Superior temporal gyrus (tissue), 1 donor: ENCODE measurements at regions not wholly inside any gene's neighbourhood (a gene's known extent, or its start where the extent isn't known, plus 50 kb on each side); places are given as distances from the start of the nearest gene placed in this dataset.

ENCODE experiments used
- DNase-seq: peaks from one replicate; pipeline ENCODE4 v3.0.0-alpha.2; 2016; ENCODE audit errors: extremely low spot score

DNA sequence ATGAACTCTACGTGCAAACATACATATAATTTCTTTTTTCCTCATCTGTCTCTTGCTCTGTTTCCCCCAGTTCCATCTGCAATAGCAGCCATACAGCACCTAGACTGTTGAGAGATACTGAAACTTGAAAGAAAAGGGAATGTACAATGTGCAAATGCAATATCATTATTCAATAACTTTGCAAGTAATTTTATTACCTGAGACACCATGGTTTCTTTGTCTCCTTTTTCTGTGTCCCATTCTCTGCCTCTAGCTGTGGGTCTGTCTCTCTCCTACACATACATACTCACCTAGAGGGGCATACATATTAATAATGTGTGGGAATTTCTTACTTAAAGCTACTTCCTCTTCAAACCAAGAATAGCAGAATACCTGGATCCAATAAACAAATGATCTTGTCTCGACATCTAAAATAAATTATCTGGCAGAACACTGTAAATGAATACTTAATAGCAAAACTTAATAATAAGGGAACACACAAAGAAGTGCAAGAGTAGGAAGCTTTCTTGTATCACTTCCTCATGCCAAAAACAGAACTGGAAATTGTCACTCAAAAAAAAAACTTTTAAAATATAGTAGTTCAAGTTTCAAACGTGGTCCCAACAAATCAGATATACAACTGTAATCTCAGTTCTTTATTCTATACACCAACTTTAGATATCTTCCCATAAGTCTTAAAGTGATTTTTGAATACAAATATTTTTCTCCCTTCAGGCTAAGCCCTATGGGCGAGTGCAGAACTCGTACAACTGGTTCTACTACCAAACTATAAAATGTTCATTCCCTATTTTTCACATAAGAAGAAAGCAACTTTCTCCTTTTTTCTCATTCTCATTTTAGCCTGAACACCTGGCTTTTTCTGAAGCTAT is 194.6 kb downstream of the NRIP1 start:
- DNase-seq, result no peak

- no peak for DNase-seq
These were observed 197.7 kb downstream of the NRIP1 start for GRCh38 chr21:14866859-14867765.

DNA sequence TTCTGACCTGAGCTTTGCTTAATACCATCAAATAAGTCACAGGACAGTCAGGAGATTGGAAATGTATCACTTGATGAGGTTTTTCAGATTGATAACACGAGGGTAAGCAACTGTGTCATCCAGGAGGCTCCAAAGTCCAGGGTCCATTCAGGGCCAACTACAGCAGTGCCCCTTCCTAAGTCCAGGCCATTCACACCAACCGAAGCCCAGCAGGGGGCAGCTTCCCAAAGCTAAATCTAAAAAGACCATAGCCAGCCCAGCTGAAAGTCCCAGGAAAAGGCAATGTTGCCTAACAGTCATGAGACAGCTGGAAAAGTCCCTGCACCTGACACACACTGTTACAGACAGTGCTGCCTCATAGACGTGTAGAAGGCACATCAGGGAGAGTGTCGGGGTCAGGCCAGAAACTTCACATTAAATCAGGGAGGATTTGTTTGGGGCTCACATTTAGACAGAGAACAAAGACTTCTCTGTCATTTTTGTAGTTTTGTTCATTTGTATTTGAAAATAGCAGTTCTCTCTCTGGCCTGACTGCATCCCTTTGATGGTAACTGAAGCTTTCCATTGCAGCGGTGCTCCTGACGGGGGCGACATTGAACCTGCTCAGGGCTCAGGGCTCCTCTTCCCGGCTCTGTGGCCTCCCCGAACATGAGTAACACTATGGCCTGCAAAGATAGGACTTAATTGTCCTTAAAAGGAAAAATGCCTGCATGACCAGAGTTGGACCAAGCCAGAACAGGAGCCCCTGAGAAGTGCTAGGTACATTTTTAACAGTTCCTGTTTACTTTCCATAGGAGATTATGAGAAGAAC is 200.4 kb downstream of the NRIP1 start:
- DNase-seq, result peak; percentile 90

- DNase-seq, result peak; percentile 35
These were observed 201.0 kb downstream of the NRIP1 start for GRCh38 chr21:14863745-14864210.

DNA sequence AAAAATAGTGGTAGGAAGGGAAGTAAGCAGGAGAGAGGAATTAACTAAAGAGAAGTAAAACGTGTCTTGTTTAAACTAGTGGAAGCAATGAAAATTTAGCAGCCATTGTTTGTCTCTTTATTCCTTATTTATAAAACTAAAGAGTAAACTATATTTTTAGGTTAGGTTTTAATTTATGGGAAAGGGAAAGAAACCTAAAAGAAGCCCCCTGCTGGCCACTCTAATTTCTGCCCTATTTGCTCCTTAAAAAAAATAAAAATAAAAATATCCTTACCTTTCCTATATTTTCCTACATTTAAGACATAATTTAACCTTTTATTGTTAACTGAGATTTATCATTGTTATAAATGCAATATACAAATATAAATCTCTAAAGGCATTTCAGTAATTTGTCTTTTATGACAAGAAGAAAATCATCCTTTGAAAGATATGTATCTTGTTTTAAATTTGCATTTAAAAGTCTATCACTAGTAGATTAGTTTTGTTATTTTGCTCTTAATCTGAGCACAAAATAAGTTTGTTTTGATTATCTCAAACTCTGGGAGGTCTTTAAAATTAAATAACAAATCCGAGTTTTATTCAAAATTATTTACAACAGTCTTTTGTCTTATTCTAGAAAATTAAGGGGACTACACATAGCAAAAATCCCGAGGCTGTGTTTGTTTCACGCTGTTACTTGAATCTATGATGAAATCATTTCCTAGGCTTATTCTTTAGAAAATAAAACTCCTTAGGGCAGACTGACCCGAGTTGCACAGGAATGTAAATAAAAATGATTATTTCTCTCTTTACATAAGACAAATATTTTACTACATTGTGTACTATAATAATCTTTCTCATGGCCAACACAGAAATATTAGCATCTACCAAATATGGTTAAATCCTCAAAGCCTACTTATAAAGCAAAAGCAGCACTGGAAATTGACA is 201.7 kb downstream of the NRIP1 start:
- peak; percentile 53 for DNase-seq

- no peak for DNase-seq
These were observed 206.5 kb downstream of the NRIP1 start for GRCh38 chr21:14858311-14858710.

- no peak for DNase-seq
These were observed 207.3 kb downstream of the NRIP1 start for GRCh38 chr21:14857529-14857928.

DNA sequence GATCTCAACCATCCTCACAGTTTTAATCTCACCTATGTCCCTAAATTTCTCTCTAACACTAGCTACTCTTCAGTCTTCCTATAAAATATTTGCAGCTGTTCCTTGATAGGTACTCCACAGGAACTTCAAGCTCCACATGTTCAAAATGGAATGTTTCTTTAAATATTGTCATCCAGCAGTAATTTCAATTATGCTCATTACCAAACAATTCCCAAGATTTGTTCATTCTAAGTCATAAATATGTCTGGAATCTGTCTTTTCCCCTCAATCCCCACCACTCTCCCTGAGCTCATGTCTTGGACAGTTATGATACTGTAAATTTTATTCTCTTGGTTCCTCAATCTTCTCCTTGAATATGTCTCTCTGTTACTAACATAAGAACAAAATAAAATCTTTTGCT is 214.4 kb downstream of the NRIP1 start:
- no peak for DNase-seq

DNA sequence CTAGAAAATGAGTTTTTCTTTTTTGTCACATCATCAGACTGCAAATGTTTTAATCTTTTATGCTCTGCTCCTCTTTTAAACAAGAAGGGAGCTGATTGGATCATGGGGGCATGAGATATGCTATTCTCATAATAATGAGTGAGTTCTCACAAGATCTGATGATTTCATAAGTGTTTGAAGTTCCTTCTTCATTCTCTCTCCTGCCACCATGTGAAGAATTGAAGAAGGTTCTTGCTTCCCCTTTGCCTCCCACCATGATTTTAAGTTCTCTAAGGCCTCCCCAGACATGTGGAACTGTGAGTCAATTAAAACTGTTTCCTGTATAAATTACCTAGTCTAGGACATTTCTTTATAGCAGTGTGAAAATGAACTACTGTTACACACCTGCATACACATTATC is 218.2 kb downstream of the NRIP1 start:
- DNase-seq, result no peak

DNA sequence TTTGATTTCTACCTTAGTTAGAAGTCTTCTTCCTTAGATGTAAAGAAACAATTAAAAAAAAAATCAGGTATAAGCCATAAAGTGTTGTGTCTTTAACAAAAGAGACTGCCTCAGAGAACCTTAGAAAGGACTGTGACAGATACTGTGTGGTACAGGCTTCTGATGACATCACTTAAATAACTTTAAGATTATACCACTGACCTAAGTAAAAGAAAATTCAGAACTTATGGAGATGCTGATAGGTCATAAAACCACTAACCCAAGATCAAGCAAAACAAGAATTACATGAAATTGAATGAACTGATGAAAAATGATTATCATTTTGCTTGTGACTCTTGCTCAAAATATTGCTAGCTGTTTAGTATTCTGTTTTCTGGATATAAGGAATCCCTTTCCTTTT is 220.8 kb downstream of the NRIP1 start:
- no peak for DNase-seq

GRCh38 chr21:14842601-14843000 is 222.2 kb downstream of the NRIP1 start:
- DNase-seq, result no peak

DNA sequence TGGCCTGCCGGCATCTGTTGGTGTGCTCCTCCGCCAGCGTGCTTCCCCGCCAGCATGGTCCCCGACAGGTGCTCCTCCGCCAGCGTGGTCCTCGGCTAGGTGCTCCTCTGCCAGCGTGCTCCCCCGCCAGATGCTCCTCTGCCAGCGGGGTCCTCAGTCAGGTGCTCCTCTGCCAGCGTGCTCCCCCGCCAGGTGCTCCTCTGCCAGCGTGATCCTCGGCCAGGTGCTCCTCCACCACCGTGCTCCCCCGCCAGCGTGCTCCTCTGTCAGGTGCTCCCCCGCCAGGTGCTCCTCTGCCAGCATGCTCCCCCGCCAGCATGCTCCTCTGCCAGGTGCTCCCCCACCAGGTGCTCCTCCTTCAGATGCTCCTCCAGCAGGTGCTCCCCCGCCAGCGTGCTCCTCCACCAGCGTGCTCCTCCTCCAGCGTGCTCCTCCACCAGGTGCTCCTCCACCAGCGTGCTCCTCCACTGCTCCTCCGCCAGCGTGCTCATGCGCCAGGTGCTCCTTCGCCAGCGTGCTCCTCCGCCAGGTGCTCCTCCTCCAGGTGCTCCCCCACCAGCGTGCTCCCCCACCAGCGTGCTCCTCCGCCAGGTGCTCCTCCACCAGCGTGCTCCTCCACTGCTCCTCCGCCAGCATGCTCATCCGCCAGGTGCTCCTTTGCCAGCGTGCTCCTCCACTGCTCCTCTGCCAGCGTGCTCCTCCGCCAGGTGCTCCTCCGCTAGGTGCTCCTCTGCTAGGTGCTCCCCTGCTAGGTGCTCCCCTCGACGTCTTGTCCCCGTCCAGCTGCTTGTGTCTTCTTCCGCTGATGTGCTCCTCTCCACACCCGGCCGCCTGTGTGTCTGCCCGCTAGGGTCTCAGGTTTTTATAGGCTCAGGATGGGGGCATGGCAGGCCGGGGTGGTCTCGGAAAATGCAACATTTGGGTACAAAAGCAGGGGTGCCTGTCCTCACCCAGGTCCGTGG is 223.0 kb downstream of the NRIP1 start:
- DNase-seq, result no peak

DNA sequence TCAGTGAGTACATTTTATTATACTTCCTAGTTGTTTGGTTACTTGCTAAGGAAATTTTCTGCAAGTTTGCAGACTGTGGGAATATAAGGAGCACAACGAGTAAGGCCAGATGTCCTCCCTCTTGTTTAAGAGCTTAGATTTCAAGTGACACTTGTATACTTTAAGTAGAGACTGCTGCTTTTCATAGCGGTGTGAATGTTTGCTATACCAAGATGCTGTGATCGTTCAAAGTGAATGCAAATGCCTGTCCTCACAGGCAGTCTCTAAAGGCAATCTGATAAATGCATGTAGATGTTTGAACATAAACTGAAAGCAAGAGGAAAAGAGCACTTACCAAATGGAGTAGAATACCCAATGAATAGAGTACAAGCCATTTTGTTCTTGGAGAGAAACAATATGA is 226.4 kb downstream of the NRIP1 start:
- no peak for DNase-seq

- DNase-seq, result no peak
These were observed 227.8 kb downstream of the NRIP1 start for GRCh38 chr21:14836950-14837349.

GRCh38 chr21:14833666-14834351 is 231.0 kb downstream of the NRIP1 start:
- no peak for DNase-seq

DNA sequence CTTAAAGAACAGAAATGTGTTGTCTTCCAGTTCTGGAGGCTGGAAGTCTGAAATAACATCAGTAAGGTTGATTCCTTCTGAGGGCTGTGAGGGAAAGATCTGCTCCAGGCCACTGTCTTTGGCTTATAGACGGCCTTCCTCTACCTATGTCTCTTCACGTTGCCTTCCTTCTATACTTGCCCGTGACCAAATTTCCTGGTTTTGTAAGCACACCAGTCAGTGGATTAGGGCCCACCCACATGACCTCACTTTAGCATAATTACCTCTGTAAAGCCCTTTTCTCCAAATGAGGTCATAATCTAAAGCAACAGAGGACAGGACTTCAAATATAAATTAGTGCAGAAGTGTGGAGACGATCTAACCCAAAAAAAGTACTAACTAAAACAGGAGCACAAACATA is 231.6 kb downstream of the NRIP1 start:
- no peak for DNase-seq

GRCh38 chr21:14830307-14830706 is 234.5 kb downstream of the NRIP1 start:
- no peak for DNase-seq

GRCh38 chr21:14829685-14830084 is 235.1 kb downstream of the NRIP1 start:
- no peak for DNase-seq

DNA sequence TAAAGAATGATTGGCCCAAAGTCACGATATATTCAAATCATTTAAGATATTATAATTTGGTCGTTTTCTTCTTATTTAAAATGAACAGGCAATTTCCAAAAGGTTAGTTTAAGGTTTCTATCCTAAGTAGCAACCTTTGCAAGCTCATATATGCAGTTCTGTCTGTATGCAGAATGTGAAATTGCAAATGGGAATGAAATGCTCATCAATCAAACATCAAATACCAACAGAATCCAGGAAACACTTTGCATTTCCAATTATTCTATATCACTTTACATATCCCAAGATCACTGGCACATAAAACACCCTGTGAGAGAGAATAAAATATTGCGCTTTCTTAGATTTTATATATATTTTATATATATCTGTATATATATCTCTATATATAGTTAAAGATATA is 237.3 kb downstream of the NRIP1 start:
- DNase-seq, result no peak
